K562 (cell line): ENCODE measurements at regions not wholly inside any gene's neighbourhood (a gene's known extent, or its start where the extent isn't known, plus 50 kb on each side); places are given as distances from the start of the nearest gene placed in this dataset.

ENCODE experiments used
- ATAC-seq: fragments of 200-7000 bp; cut with Tn5 transposase; 3 replicates; pipeline ENCODE4 v1.9.1; 2020; ENCODE audit warnings: moderate library complexity
- BruUV-seq: library from RNA; stranded (reverse); fragments of 400-500 nt; replicated peaks from 2 replicates; lab custom pipeline; 2021; lab: Mats Ljungman, UMichigan
- CTCF ChIA-PET: fragments of 300-600 bp; formaldehyde crosslinking; extraction: SDS; loops from one replicate; lab custom pipeline; 2021; ENCODE audit warnings: low intra/inter-chr PET ratio; lab: Yijun Ruan, JAX
- POLR2A ChIA-PET: fragments of 300-600, 350-650 bp; sonication (Branson Sonifier 250); formaldehyde crosslinking; extraction: SDS; loops from one replicate; lab custom pipeline; 2021; ENCODE audit warnings: antibody characterized with exemption, inconsistent platforms; lab: Yijun Ruan, JAX
- DNase-seq, 4 experiments: peaks; one replicate each; pipeline versions ENCODE4 v3.0.0 to v3.0.0-alpha.2; 2011 to 2018; ENCODE audit warnings: low spot score in 3 of 4, mixed read lengths in 3 of 4; ENCODE audit errors: extremely low read depth in 1 of 4
- FAIRE-seq: peaks from 2 replicates; lab custom pipeline; 2011; peaks lifted over from hg19 to GRCh38; lab: Jason Lieb, UNC
- H2AFZ ChIP-seq: 2 replicates; pipeline ENCODE4 v1.6.0; 2011; ENCODE audit warnings: low read depth, low read length, control low read depth, inconsistent platforms
- H3K27ac ChIP-seq: fragments of 200-600 bp; 3 replicates; pipeline ENCODE4 v1.8.0; 2011; ENCODE audit warnings: low read depth, mild to moderate bottlenecking, control low read depth, inconsistent platforms, low read length, moderate library complexity, mixed read lengths; ENCODE audit errors: extremely low read depth
- H3K27me3 ChIP-seq, 2 experiments: fragments of 300-600 bp in 1 of 2; 2 replicates in 1 of 2; 3 replicates in 1 of 2; pipeline versions ENCODE4 v1.6.0 to v1.8.0; 2011; ENCODE audit warnings: inconsistent platforms in 2 of 2, low read length in 2 of 2, mild to moderate bottlenecking in 1 of 2, mixed read lengths in 1 of 2, moderate library complexity in 1 of 2; ENCODE audit not compliant: control insufficient read depth in 2 of 2, insufficient read depth in 2 of 2
- H3K36me3 ChIP-seq: fragments of 300-600 bp; 3 replicates; pipeline ENCODE4 v1.8.0; 2011; ENCODE audit warnings: mild to moderate bottlenecking, low read length, inconsistent platforms; ENCODE audit not compliant: control insufficient read depth, insufficient read depth
- H3K4me1 ChIP-seq, 2 experiments: fragments of 200-600 bp in 1 of 2; replicated peaks in 1 of 2; 2 replicates in 1 of 2; 3 replicates in 1 of 2; pipeline versions ENCODE4 v1.5.1 to v1.8.0; 2011; ENCODE audit warnings: inconsistent platforms in 2 of 2, low read length in 2 of 2, mild to moderate bottlenecking in 1 of 2, mixed read lengths in 1 of 2, moderate library complexity in 1 of 2; ENCODE audit not compliant: control insufficient read depth in 2 of 2, insufficient read depth in 2 of 2
- H3K4me2 ChIP-seq: 2 replicates; pipeline ENCODE4 v1.6.1; 2011; ENCODE audit warnings: low read length, control low read depth, inconsistent platforms, mixed read lengths; ENCODE audit not compliant: insufficient read depth
- H3K4me3 ChIP-seq: fragments of 200-600 bp; sonication (generic), shearing (Covaris generic); 2 replicates; pipeline ENCODE4 v1.5.1; 2016; ENCODE audit warnings: control low read depth, inconsistent platforms
- H3K79me2 ChIP-seq: fragments of 200-600 bp; 3 replicates; pipeline ENCODE4 v1.8.0; 2011; ENCODE audit warnings: low read length, inconsistent platforms; ENCODE audit not compliant: control insufficient read depth, insufficient read depth
- H3K9ac ChIP-seq, 2 experiments: 2 replicates each; pipeline versions ENCODE4 v1.6.0 to v1.6.1; 2011; ENCODE audit warnings: low read depth in 2 of 2, low read length in 2 of 2, control low read depth in 1 of 2, inconsistent platforms in 1 of 2, mild to moderate bottlenecking in 1 of 2, mixed read lengths in 1 of 2; ENCODE audit not compliant: insufficient read depth in 1 of 2
- H3K9me1 ChIP-seq: one replicate; pipeline ENCODE4 v1.6.0; 2011; ENCODE audit warnings: inconsistent platforms, mild to moderate bottlenecking, low read length, moderate library complexity; ENCODE audit not compliant: control insufficient read depth, insufficient read depth
- H3K9me3 ChIP-seq: replicated peaks from 2 replicates; pipeline ENCODE4 v1.5.1; 2011; ENCODE audit warnings: low read depth, low read length, inconsistent platforms; ENCODE audit not compliant: control insufficient read depth, insufficient read depth
- H4K20me1 ChIP-seq: replicated peaks from 2 replicates; pipeline ENCODE4 v1.6.1; 2011; ENCODE audit warnings: low read length, inconsistent platforms, mixed read lengths; ENCODE audit not compliant: control insufficient read depth, insufficient read depth
- DACH1 ChIP-seq: fragments of 450-650 bp; IDR thresholded peaks from 2 replicates; pipeline ENCODE4 v1.6.1; 2018; ENCODE audit not compliant: partially characterized antibody
- HNRNPH1 ChIP-seq: fragments of 200-400 bp; formaldehyde crosslinking; optimal IDR thresholded peaks from 2 replicates; pipeline ENCODE3; 2017; ENCODE audit warnings: low read depth, mild to moderate bottlenecking, low read length, moderate library complexity
- KLF16 ChIP-seq: IDR thresholded peaks from 2 replicates; pipeline ENCODE4 v1.6.1; 2016; ENCODE audit warnings: antibody characterized with exemption
- SRSF7 ChIP-seq: fragments of 200-400 bp; formaldehyde crosslinking; optimal IDR thresholded peaks from 2 replicates; pipeline ENCODE3; 2017; ENCODE audit warnings: mild to moderate bottlenecking, low read depth, low read length
- ZNF324 ChIP-seq: fragments of 250-450 bp; sonication (Bioruptor Pico); IDR thresholded peaks from 2 replicates; pipeline ENCODE4 v1.4.0; 2020; ENCODE audit warnings: mild to moderate bottlenecking
- ZNF77 ChIP-seq: fragments of 250-450 bp; sonication (Bioruptor Pico); IDR thresholded peaks from 2 replicates; pipeline ENCODE4 v1.5.0; 2020
- WGBS: fragments of 100-300 bp; shearing (Covaris generic); methylation state at CpG from one replicate; pipeline ENCODE4 v1.1.6; 2016; ENCODE audit warnings: low coverage, mixed read lengths; ENCODE audit not compliant: insufficient coverage; ENCODE audit errors: missing lambda C conversion rate; 5-methylcytosine and 5-hydroxymethylcytosine counted together
- in situ Hi-C: fragments of 300-500 bp; cut with MboI; formaldehyde crosslinking; loops from 4 replicates; pipeline ENCODE4 v1.15.0; 2018; ENCODE audit warnings: inconsistent platforms, mixed read lengths
- intact Hi-C: fragments of 100-400 bp; cut with micrococcal nuclease; formaldehyde crosslinking; loops from 2 replicates; pipeline ENCODE4 v1.14.2; 2022
- TF ChIP-seq, protein P1 (sequence below): fragments of 450-650 bp; IDR thresholded peaks from 2 replicates; pipeline ENCODE4 v1.6.1; 2016; ENCODE audit warnings: mild to moderate bottlenecking

- POLR2A ChIA-PET, result interaction anchor here (0.7 kb wide), 1 partner anchor 221 kb away, joined by 3 read pairs; no protein-coding TSS in a partner anchor
These were observed 81.3 kb downstream of the CTAGE1 start for GRCh38 chr18:22336406-22336805.

More at GRCh38 chr18:22336406-22336805, 81.3 kb downstream of the CTAGE1 start:
- H3K4me1 ChIP-seq, result no peaks in the 10 kb centered on the region
- FAIRE-seq (no peak), DNase-seq (no peak), ATAC-seq (no peak)
- no peak overlapping the region for H3K4me3 ChIP-seq
- H3K36me3 ChIP-seq, result no peaks in the 10 kb centered on the region
- H4K20me1 ChIP-seq, result peaks cover 5% of the 10 kb centered on the region; the same call in 1 of the 2 replicates
- H3K9me1 ChIP-seq, result no peaks in the 10 kb centered on the region
- in situ Hi-C loops (no loop called here), intact Hi-C loops (no loop called here)
- BruUV-seq, result no TSS peak
- H3K27me3 ChIP-seq, result peaks cover 2 to 20% of the 10 kb centered on the region in 2 experiments; a peak in 2 of 5 replicates
- H3K9me3 ChIP-seq, result no peaks in the 10 kb centered on the region
- no peaks in the 10 kb centered on the region for H3K79me2 ChIP-seq
- H3K4me2 ChIP-seq, result no peak overlapping the region
- CTCF ChIA-PET, result no interaction called here
- TF ChIP-seq ZNF77 (no peak), KLF16 (no peak), HNRNPH1 (no peak), ZNF324 (no peak), DACH1 (peak; percentile 52), SRSF7 (no peak)
- TF ChIP-seq, protein P1, sequence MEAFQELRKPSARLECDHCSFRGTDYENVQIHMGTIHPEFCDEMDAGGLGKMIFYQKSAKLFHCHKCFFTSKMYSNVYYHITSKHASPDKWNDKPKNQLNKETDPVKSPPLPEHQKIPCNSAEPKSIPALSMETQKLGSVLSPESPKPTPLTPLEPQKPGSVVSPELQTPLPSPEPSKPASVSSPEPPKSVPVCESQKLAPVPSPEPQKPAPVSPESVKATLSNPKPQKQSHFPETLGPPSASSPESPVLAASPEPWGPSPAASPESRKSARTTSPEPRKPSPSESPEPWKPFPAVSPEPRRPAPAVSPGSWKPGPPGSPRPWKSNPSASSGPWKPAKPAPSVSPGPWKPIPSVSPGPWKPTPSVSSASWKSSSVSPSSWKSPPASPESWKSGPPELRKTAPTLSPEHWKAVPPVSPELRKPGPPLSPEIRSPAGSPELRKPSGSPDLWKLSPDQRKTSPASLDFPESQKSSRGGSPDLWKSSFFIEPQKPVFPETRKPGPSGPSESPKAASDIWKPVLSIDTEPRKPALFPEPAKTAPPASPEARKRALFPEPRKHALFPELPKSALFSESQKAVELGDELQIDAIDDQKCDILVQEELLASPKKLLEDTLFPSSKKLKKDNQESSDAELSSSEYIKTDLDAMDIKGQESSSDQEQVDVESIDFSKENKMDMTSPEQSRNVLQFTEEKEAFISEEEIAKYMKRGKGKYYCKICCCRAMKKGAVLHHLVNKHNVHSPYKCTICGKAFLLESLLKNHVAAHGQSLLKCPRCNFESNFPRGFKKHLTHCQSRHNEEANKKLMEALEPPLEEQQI, result no peak
- WGBS, result 3% methylated on average over 4 of the region's 4 CpGs
- H3K9ac ChIP-seq, result no peak overlapping the region
- H2AFZ ChIP-seq, result no peak overlapping the region
- no peak overlapping the region for H3K27ac ChIP-seq
